Loucy (cell line): ENCODE measurements at regions not wholly inside any gene's neighbourhood (a gene's known extent, or its start where the extent isn't known, plus 50 kb on each side); places are given as distances from the start of the nearest gene placed in this dataset.

Experiments
- H2AFZ ChIP-seq: fragments of 200-600 bp; sonication (generic); 2 replicates; pipeline ENCODE4 v1.6.0; 2016; ENCODE audit warnings: antibody characterized with exemption, mild to moderate bottlenecking, low read length, moderate library complexity
- H3F3A ChIP-seq: fragments of 200-600 bp; 2 replicates; pipeline ENCODE4 v1.6.0; 2016; ENCODE audit warnings: antibody characterized with exemption, low read depth, mild to moderate bottlenecking
- H3K27me3 ChIP-seq: fragments of 200-600 bp; sonication (generic); 2 replicates; pipeline ENCODE4 v1.6.1; 2014; ENCODE audit warnings: low read length, mild to moderate bottlenecking; ENCODE audit not compliant: insufficient read depth, poor library complexity, severe bottlenecking
- H3K36me3 ChIP-seq: fragments of 200-600 bp; sonication (generic); 2 replicates; pipeline ENCODE4 v1.6.1; 2016; ENCODE audit warnings: low read length; ENCODE audit not compliant: insufficient read depth
- H3K4me1 ChIP-seq: fragments of 200-600 bp; sonication (generic); 2 replicates; pipeline ENCODE4 v1.5.1; 2014; ENCODE audit warnings: low read length, mild to moderate bottlenecking; ENCODE audit not compliant: insufficient read depth, poor library complexity, severe bottlenecking
- H3K4me2 ChIP-seq: fragments of 200-600 bp; sonication (generic); 2 replicates; pipeline ENCODE4 v1.6.0; 2014; ENCODE audit warnings: antibody characterized with exemption, low read length, low read depth, mild to moderate bottlenecking; ENCODE audit not compliant: poor library complexity, severe bottlenecking
- H3K4me3 ChIP-seq: fragments of 200-600 bp; sonication (generic); 2 replicates; pipeline ENCODE4 v1.5.1; 2014; ENCODE audit warnings: low read length, mild to moderate bottlenecking, mixed read lengths; ENCODE audit not compliant: poor library complexity, severe bottlenecking
- H3K79me2 ChIP-seq: fragments of 200-600 bp; sonication (generic); 2 replicates; pipeline ENCODE4 v1.6.1; 2014; ENCODE audit warnings: low read length; ENCODE audit not compliant: insufficient read depth
- H3K9ac ChIP-seq: fragments of 200-600 bp; sonication (generic); 2 replicates; pipeline ENCODE4 v1.6.0; 2014; ENCODE audit warnings: mild to moderate bottlenecking, low read depth, low read length, moderate library complexity; ENCODE audit not compliant: poor library complexity, severe bottlenecking
- H3K9me2 ChIP-seq: fragments of 200-600 bp; sonication (generic); replicated peaks from 2 replicates; pipeline ENCODE4 v1.6.1; 2016; ENCODE audit warnings: low read depth, low read length, mixed read lengths
- H3K9me3 ChIP-seq: fragments of 200-600 bp; sonication (generic); 2 replicates; pipeline ENCODE4 v1.6.1; 2014; ENCODE audit warnings: mild to moderate bottlenecking, antibody characterized with exemption, low read length, low read depth; ENCODE audit not compliant: insufficient read depth
- H4K20me1 ChIP-seq: fragments of 200-600 bp; sonication (generic); 2 replicates; pipeline ENCODE4 v1.6.0; 2014; ENCODE audit warnings: antibody characterized with exemption, low read length, mild to moderate bottlenecking; ENCODE audit not compliant: insufficient read depth, poor library complexity, severe bottlenecking
- CTCF ChIP-seq: fragments of 200-600 bp; sonication (generic); conservative IDR thresholded peaks from 2 replicates; pipeline ENCODE4 v1.5.1; 2014; ENCODE audit warnings: mild to moderate bottlenecking, antibody characterized with exemption, low read length
- EZH2phosphoT487 ChIP-seq: fragments of 200-600 bp; IDR thresholded peaks from 2 replicates; pipeline ENCODE4 v1.6.1; 2018; ENCODE audit warnings: antibody characterized with exemption, mild to moderate bottlenecking, moderate library complexity, borderline replicate concordance

DNA sequence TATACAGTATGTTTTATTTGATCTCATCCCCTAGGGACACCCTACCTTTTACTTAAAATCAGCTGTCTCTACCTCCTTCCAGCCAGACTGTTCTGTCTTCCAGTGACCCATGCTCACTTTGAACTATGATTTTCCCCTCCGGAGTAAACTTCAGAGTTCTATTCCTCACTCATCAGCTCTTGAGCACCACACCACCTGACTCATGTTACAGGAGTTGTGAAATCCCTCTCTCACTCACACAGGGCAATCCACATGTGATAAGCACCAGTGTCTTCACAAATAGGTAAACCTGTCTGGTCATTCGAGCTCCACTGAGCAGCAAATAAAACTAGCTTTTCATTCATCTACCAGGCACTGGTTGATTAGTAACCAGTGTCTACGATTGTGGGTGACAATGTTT, 177.3 kb upstream of the BMP4 start:
- no peaks in the 10 kb centered on the region for H4K20me1 ChIP-seq
- H3K27me3 ChIP-seq: no peaks in the 10 kb centered on the region
- no peaks in the 10 kb centered on the region for H3K4me1 ChIP-seq
- no peaks in the 10 kb centered on the region for H3K79me2 ChIP-seq
- no peaks in the 10 kb centered on the region for H3K36me3 ChIP-seq
- no peaks in the 10 kb centered on the region for H3K9me2 ChIP-seq
- no peak overlapping the region for H3K4me3 ChIP-seq
- no peak overlapping the region for H3K4me2 ChIP-seq
- H3K9ac ChIP-seq: no peak overlapping the region
- no peak overlapping the region for H2AFZ ChIP-seq
- TF ChIP-seq EZH2phosphoT487: no peak
- no peak for TF ChIP-seq CTCF
- H3K9me3 ChIP-seq: no peaks in the 10 kb centered on the region
- no peaks in the 10 kb centered on the region for H3F3A ChIP-seq

DNA sequence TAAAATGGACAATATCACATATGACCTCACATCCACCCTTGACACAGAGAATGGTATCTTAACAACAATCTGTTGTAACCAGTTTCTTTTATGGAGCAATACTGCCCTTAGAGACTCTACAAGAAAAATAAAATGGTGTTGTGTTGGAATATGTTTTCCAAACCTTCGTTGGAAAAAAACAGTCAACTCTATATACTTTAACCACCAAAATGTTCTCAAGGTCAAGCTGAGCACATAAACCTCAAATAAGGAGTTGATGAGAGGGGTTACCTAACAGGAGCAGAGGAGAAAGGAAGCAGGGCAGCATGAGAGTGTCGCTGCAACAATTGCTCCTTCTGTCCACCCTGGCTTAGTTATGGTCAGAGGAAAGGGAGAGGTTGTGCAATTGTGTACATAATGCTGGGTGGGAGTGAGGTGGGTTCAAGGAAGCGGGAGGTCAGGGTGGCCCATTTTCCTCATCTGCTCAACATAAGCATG, 179.2 kb upstream of the BMP4 start:
- H3K9ac ChIP-seq: no peak overlapping the region
- no peak overlapping the region for H2AFZ ChIP-seq
- TF ChIP-seq CTCF (no peak), EZH2phosphoT487 (no peak)
- H3K4me1 ChIP-seq: no peaks in the 10 kb centered on the region
- no peaks in the 10 kb centered on the region for H3K9me2 ChIP-seq
- no peak overlapping the region for H3K4me2 ChIP-seq
- no peaks in the 10 kb centered on the region for H3K9me3 ChIP-seq
- no peaks in the 10 kb centered on the region for H3K27me3 ChIP-seq
- no peaks in the 10 kb centered on the region for H3K36me3 ChIP-seq
- no peaks in the 10 kb centered on the region for H4K20me1 ChIP-seq
- no peaks in the 10 kb centered on the region for H3K79me2 ChIP-seq
- no peaks in the 10 kb centered on the region for H3F3A ChIP-seq
- no peak overlapping the region for H3K4me3 ChIP-seq

DNA sequence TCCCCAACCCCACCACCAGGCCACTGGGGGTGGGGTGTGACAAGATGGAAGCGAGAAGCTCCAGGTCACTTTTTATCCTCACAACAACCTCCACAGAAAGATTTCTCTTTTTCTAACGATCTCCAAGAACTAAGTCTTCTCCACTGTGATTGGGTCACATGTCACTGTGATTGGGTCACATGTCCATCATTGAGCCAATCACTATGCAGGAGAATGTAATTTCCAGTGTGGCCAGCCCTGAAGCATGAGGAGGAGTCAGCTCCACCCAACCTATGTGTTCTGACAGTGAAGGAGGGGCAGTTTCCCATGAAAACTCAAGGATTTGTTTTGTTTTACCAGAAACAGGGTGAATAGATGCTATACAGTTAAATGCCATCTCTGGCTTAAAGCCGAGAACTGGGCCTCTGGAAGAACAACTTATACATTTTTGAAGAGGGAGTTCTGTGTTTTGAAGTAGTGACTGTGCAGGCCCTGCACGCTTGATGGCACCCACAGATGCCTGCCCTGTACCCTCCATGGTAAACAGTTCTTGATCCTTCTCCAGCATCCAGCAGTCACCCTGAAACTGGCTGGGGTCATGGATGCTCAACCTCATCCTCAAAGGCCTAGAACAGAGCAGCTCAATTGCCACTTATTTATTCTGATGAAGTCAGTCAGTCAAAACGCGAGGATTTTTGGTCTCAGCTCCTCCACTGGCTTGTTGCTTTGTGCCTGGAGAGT, 180.4 kb upstream of the BMP4 start:
- Histone ChIP-seq H3F3A (no peaks in the 10 kb centered on the region), H3K4me3 (no peak overlapping the region), H3K9me2 (no peaks in the 10 kb centered on the region), H3K9me3 (no peaks in the 10 kb centered on the region), H3K36me3 (no peaks in the 10 kb centered on the region), H3K27me3 (no peaks in the 10 kb centered on the region), H3K79me2 (no peaks in the 10 kb centered on the region), H2AFZ (no peak overlapping the region), H3K4me2 (no peak overlapping the region), H3K4me1 (no peaks in the 10 kb centered on the region), H3K9ac (no peak overlapping the region), H4K20me1 (no peaks in the 10 kb centered on the region)
- no peak for TF ChIP-seq CTCF
- no peak for TF ChIP-seq EZH2phosphoT487
